ENCODE measurements at regions not wholly inside any gene's neighbourhood (a gene's known extent, or its start where the extent isn't known, plus 50 kb on each side); places are given as distances from the start of the nearest gene placed in this dataset.

DNA sequence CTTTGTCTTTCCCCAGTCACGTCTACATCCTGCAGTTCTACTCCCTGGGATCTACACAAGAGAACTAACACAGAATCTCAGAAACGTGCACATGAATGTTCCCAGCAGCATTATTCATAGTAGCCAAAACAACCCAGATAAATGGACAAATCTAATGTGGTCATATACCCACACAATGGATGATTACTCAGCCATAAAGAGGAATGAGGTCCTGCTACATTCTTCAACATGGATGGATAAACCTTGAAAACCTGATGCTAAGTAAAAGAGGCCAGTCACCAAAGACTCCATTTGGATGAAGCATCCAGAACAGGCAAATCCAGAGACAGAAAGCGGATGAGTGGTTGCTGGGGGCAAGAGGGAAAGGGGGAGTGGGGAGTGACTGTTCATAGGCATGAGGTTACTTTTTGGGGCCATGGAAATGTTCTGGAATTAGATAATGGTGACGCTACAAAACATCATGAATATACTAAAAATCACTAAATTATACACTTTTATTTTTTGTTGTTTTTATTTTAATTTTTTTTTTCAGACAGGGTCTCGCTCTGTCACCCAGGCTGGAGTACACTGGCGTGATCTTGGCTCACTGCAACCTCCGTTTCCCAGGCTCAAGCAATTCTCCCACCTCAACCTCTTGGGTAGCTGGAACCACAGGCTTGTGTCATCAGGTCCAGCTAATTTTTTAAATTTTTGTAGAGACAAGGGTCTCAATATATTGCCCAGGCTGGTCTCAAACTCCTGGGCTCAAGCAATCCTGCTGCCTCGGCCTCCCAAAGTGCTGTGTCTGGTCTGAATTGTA lies 50.8 kb upstream of the DSN1 start:
- no peak overlapping the region for H3K27ac Mint-ChIP-seq
- peaks cover 22% of the 10 kb centered on the region for H3K4me1 Mint-ChIP-seq
- CTCF ChIA-PET, result interaction anchor here (1.2 to 1.7 kb wide), 2 partner anchors 11 to 16 kb away, joined by 6 to 7 read pairs; no protein-coding TSS in a partner anchor
- H3K36me3 Mint-ChIP-seq, result no peaks in the 10 kb centered on the region
- no peak overlapping the region for H3K4me3 Mint-ChIP-seq
- ATAC-seq (no peak), DNase-seq (no peak)
- no peaks in the 10 kb centered on the region for H3K27me3 Mint-ChIP-seq
- no peaks in the 10 kb centered on the region for H3K9me3 Mint-ChIP-seq (ENCODE audit: low read depth)

DNA sequence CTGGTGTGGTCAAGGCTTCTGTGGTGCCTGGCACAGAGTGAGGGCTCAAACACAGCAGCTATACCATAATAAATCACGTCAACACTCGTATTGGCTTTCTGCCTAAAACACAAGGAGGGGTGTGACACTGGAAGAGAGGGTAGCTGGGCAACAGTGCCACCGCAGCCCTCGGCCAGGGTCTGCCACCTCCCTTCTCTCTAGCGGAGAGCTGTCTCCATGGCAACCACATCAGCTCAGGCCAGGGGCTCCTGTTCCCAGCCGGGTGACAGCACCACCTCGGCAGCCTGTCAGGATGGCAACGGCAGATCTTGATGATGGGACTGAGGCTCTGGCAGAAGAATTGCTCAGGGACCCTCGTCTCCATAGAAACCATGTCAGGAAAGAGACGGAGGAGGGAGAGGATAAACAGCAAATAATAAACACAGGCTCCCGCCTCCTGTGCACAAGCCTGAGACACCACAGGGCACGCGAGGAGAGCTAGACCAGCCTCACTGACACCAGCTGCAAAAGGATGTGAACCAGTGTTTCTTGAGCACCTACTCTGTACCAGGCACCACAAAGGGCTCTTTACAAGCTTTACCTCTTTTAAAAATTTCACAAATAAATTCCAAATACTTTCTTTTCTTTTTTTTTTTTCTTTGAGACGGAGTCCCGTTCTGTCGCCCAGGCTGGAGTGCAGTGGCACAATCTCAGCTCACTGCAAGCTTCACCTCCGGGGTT lies 50.4 kb upstream of the TLDC2 start:
- no peak overlapping the region for H3K27ac Mint-ChIP-seq
- H3K36me3 Mint-ChIP-seq, result no peaks in the 10 kb centered on the region
- DNase-seq (no peak), ATAC-seq (no peak)
- CTCF ChIA-PET, result interaction anchor here (0.9 to 1.7 kb wide), 5 partner anchors 10 to 38 kb away, joined by 3 to 7 read pairs (median 6); a partner anchor contains a TSS
- no peak overlapping the region for H3K4me3 Mint-ChIP-seq
- H3K27me3 Mint-ChIP-seq, result no peaks in the 10 kb centered on the region
- H3K4me1 Mint-ChIP-seq, result peaks cover 22% of the 10 kb centered on the region
- H3K9me3 Mint-ChIP-seq (ENCODE audit: low read depth), result no peaks in the 10 kb centered on the region
